Upper lobe of left lung (tissue), 6 donors: ENCODE measurements at regions not wholly inside any gene's neighbourhood (a gene's known extent, or its start where the extent isn't known, plus 50 kb on each side); places are given as distances from the start of the nearest gene placed in this dataset.

Source experiments
- ATAC-seq, 2 donors: fragments of 200-7000 bp; cut with Tn5 transposase; one replicate each; pipeline ENCODE4 v1.9.1; 2022; ENCODE audit warnings: mild to moderate bottlenecking in 2 of 2, moderate library complexity in 2 of 2; ENCODE audit not compliant: low FRiP score in 2 of 2
- DNase-seq, 2 donors: peaks; one replicate each; pipeline ENCODE4 v3.0.0-alpha.2; 2019 to 2020
- H3K27ac ChIP-seq, 4 donors: fragments of 200-600 bp; sonication (generic); one replicate each; pipeline ENCODE4 v1.5.1; 2016 to 2019
- H3K27me3 ChIP-seq, 4 donors: fragments of 200-600 bp; sonication (generic); one replicate each; pipeline ENCODE4 v1.5.1; 2017 to 2019
- H3K36me3 ChIP-seq, 4 donors: fragments of 200-600 bp; sonication (generic); one replicate each; pipeline ENCODE4 v1.5.1; 2016 to 2019
- H3K4me1 ChIP-seq, 4 donors: fragments of 200-600 bp; sonication (generic); one replicate each; pipeline ENCODE4 v1.5.1; 2018 to 2019
- H3K4me3 ChIP-seq, 4 donors: fragments of 200-600 bp; sonication (generic); one replicate each; pipeline ENCODE4 v1.5.1; 2017 to 2019; ENCODE audit warnings: mild to moderate bottlenecking in 2 of 4, moderate library complexity in 1 of 4
- H3K9me3 ChIP-seq, 4 donors: fragments of 200-600 bp; sonication (generic); one replicate each; pipeline ENCODE4 v1.5.1; 2018 to 2019
- EP300 ChIP-seq, 4 donors: sonication (generic); formaldehyde crosslinking; IDR thresholded peaks; one replicate each; pipeline ENCODE4 v1.5.1; 2017; ENCODE audit warnings: antibody characterized with exemption in 4 of 4, control low read depth in 2 of 4
- POLR2A ChIP-seq, 4 donors: fragments of 450-650 bp; IDR thresholded peaks; one replicate each; pipeline ENCODE4 v1.5.1; 2016 to 2017; ENCODE audit warnings: antibody characterized with exemption in 4 of 4, mild to moderate bottlenecking in 2 of 4
- POLR2AphosphoS5 ChIP-seq, 2 donors: sonication (generic); formaldehyde crosslinking; IDR thresholded peaks; one replicate each; pipeline ENCODE4 v1.5.1; 2017; ENCODE audit warnings: antibody characterized with exemption in 2 of 2
- WGBS, 2 donors: methylation state at CpG; one replicate each; pipeline ENCODE4 v1.1.5; 2017 to 2018; 5-methylcytosine and 5-hydroxymethylcytosine counted together
- TF ChIP-seq, protein P1 (sequence below), 6 experiments: fragments of 450-650 bp in 4 of 6; fragments of 200-600 bp in 2 of 6; sonication (generic) in 2 of 6; IDR thresholded peaks; one replicate each; pipeline ENCODE4 v1.5.1; 2016 to 2019; ENCODE audit warnings: antibody characterized with exemption in 6 of 6
- donor health status: DM: no; HTN: no; CAD: no; lungs with moderate emphysema.
- donor health status: DM: no; HTN: yes; CAD: no; lungs with severe emphysema.

- no peak for TF ChIP-seq POLR2AphosphoS5 (IDR thresholded peaks at IDR 0.05)
- no peak for TF ChIP-seq POLR2A (IDR thresholded peaks at IDR 0.05)
- TF ChIP-seq, protein P1, sequence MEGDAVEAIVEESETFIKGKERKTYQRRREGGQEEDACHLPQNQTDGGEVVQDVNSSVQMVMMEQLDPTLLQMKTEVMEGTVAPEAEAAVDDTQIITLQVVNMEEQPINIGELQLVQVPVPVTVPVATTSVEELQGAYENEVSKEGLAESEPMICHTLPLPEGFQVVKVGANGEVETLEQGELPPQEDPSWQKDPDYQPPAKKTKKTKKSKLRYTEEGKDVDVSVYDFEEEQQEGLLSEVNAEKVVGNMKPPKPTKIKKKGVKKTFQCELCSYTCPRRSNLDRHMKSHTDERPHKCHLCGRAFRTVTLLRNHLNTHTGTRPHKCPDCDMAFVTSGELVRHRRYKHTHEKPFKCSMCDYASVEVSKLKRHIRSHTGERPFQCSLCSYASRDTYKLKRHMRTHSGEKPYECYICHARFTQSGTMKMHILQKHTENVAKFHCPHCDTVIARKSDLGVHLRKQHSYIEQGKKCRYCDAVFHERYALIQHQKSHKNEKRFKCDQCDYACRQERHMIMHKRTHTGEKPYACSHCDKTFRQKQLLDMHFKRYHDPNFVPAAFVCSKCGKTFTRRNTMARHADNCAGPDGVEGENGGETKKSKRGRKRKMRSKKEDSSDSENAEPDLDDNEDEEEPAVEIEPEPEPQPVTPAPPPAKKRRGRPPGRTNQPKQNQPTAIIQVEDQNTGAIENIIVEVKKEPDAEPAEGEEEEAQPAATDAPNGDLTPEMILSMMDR (IDR thresholded peaks at IDR 0.05), result no peak
- TF ChIP-seq EP300 (IDR thresholded peaks at IDR 0.05), result no peak
- Histone ChIP-seq H3K4me1 (no peaks in the 10 kb centered on the region), H3K4me3 (no peak overlapping the region), H3K36me3 (no peaks in the 10 kb centered on the region), H3K27ac (no peak overlapping the region), H3K27me3 (no peaks in the 10 kb centered on the region), H3K9me3 (peaks cover 0 to 8% (median 2%) of the 10 kb centered on the region in 4 donors)
- no peak for ATAC-seq
- no peak for DNase-seq
- WGBS, 2 donors, result 92 to 95% methylated on average over 9 of the region's 9 CpGs
Measured at GRCh38 chr13:99140831-99141230, 59.8 kb upstream of the UBAC2 start.

DNA sequence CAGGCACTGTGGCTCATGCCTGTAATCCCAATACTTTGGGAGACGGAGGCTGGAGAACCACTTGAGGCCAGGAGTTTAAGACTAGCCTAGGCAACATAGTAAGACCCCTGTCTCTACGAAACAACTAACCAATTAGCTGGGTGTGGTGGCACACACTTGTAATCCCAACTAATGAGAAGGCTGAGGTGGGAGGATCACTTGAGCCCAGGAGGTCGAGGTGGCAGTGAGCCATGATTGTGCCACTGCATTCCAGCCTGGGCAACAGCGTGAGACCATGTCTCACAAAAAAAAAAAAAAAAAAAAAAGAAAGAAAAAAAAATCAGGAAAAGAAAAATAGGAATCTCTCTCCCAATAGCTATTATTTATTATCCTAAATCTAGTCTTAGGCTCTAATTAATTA lies 56.8 kb upstream of the UBAC2 start:
- Histone ChIP-seq H3K36me3 (no peaks in the 10 kb centered on the region), H3K4me3 (no peak overlapping the region), H3K27me3 (no peaks in the 10 kb centered on the region), H3K9me3 (peaks cover 0 to 8% (median 2%) of the 10 kb centered on the region in 4 donors), H3K27ac (no peak overlapping the region), H3K4me1 (no peaks in the 10 kb centered on the region)
- WGBS, 2 donors, result 86 to 89% methylated on average over 4 of the region's 4 CpGs
- TF ChIP-seq, protein P1 (IDR thresholded peaks at IDR 0.05), result no peak
- TF ChIP-seq POLR2AphosphoS5 (IDR thresholded peaks at IDR 0.05), result no peak
- no peak for TF ChIP-seq EP300 (IDR thresholded peaks at IDR 0.05)
- no peak for TF ChIP-seq POLR2A (IDR thresholded peaks at IDR 0.05)
- no peak for DNase-seq
- no peak for ATAC-seq

GRCh38 chr13:99144306-99144705 lies 56.3 kb upstream of the UBAC2 start:
- DNase-seq (no peak), ATAC-seq (no peak)
- H3K9me3 ChIP-seq, result peaks cover 0 to 8% (median 2%) of the 10 kb centered on the region in 4 donors
- TF ChIP-seq EP300 (IDR thresholded peaks at IDR 0.05) (no peak), POLR2AphosphoS5 (IDR thresholded peaks at IDR 0.05) (no peak), POLR2A (IDR thresholded peaks at IDR 0.05) (no peak)
- TF ChIP-seq, protein P1 (IDR thresholded peaks at IDR 0.05), result no peak
- H3K27me3 ChIP-seq, result no peaks in the 10 kb centered on the region
- no peaks in the 10 kb centered on the region for H3K4me1 ChIP-seq
- H3K36me3 ChIP-seq, result no peaks in the 10 kb centered on the region
- H3K27ac ChIP-seq, result no peak overlapping the region
- no peak overlapping the region for H3K4me3 ChIP-seq
- WGBS, 2 donors, result 56 to 79% methylated on average over 6 of the region's 6 CpGs

DNA sequence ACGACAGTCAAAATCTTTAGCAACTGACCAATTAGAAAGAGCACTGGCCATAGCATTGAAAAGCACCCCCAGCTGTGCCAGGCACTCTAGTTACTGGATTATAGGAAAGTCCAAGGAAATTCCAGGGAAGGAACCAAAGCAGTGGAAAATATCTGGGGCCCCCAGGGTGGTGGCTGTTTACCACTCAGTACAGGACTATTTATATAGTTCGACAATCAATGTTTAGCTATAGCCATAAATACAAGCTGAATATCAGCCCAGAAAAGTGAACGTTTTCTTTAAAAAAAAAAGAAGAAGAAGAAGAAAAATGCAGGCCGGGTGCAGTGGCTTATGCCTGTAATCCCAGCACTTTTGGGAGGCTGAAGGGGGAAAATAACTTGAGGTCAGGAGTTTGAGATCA lies 55.2 kb upstream of the UBAC2 start:
- DNase-seq (no peak), ATAC-seq (no peak)
- peaks cover 0 to 8% (median 2%) of the 10 kb centered on the region in 4 donors for H3K9me3 ChIP-seq
- no peak overlapping the region for H3K27ac ChIP-seq
- no peak for TF ChIP-seq POLR2A (IDR thresholded peaks at IDR 0.05)
- TF ChIP-seq EP300 (IDR thresholded peaks at IDR 0.05), result no peak
- TF ChIP-seq, protein P1 (IDR thresholded peaks at IDR 0.05), result no peak
- no peak for TF ChIP-seq POLR2AphosphoS5 (IDR thresholded peaks at IDR 0.05)
- no peaks in the 10 kb centered on the region for H3K4me1 ChIP-seq
- no peaks in the 10 kb centered on the region for H3K36me3 ChIP-seq
- no peaks in the 10 kb centered on the region for H3K27me3 ChIP-seq
- WGBS, 2 donors, result 67 to 85% methylated on average over 4 of the region's 4 CpGs
- no peak overlapping the region for H3K4me3 ChIP-seq

GRCh38 chr13:99150575-99151361 lies 49.9 kb upstream of the UBAC2 start:
- TF ChIP-seq EP300 (IDR thresholded peaks at IDR 0.05) (no peak), POLR2AphosphoS5 (IDR thresholded peaks at IDR 0.05) (no peak)
- TF ChIP-seq, protein P1 (IDR thresholded peaks at IDR 0.05), result no peak
- DNase-seq, result no peak
- 73 to 89% methylated on average over 7 of the region's 7 CpGs for WGBS, 2 donors

More at GRCh38 chr13:99150575-99151361, 49.9 kb upstream of the UBAC2 start:
- Histone ChIP-seq H3K27me3 (no peaks in the 10 kb centered on the region), H3K4me3 (no peak overlapping the region), H3K4me1 (no peaks in the 10 kb centered on the region), H3K36me3 (no peaks in the 10 kb centered on the region), H3K27ac (no peak overlapping the region), H3K9me3 (no peaks in the 10 kb centered on the region)
- no peak for ATAC-seq
